ENCODE measurements at regions not wholly inside any gene's neighbourhood (a gene's known extent, or its start where the extent isn't known, plus 50 kb on each side); places are given as distances from the start of the nearest gene placed in this dataset.

- no peak for TF ChIP-seq PBX2 (CRISPR knock-in tag; IDR thresholded peaks at IDR 0.05; ENCODE audit: low read depth)
- no peak for TF ChIP-seq PBX2 (tag; conservative IDR thresholded peaks at IDR 0.05; ENCODE audit: low read depth)
- peak; percentile 69 for TF ChIP-seq CEBPG (CRISPR knock-in tag; IDR thresholded peaks at IDR 0.05)
- TF ChIP-seq CEBPG (tag; conservative IDR thresholded peaks at IDR 0.05 in 1 of 2, IDR thresholded peaks at IDR 0.05 in 1 of 2): peak; percentile 10 to 91; a peak in 2 of 4 replicates
- 0 out of 2 replicates have a peak, but pooled peaks have one; percentile 22 for TF ChIP-seq ZNF766 (CRISPR knock-in tag; conservative IDR thresholded peaks at IDR 0.05)
- no peak for TF ChIP-seq ATF2 (CRISPR knock-in tag; IDR thresholded peaks at IDR 0.05)
- no peak for TF ChIP-seq SAFB2 (IDR thresholded peaks at IDR 0.05; ENCODE audit: borderline replicate concordance, low read depth, low read length, severe bottlenecking)
- no peak for TF ChIP-seq PTRF (tag; IDR thresholded peaks at IDR 0.05)
- no peak for TF ChIP-seq SIN3A (IDR thresholded peaks at IDR 0.05; ENCODE audit: borderline replicate concordance in 2 of 2, control insufficient read depth in 1 of 2, low read depth in 2 of 2, low read length in 2 of 2)
- TF ChIP-seq ZNF280A (IDR thresholded peaks at IDR 0.05; ENCODE audit: low read depth, partially characterized antibody): no peak
- no peak for TF ChIP-seq E4F1 (CRISPR knock-in tag; IDR thresholded peaks at IDR 0.05; ENCODE audit: borderline replicate concordance)
- no peak for TF ChIP-seq DLX4 (CRISPR knock-in tag; IDR thresholded peaks at IDR 0.05)
- TF ChIP-seq ZNF717 (CRISPR knock-in tag; IDR thresholded peaks at IDR 0.05): no peak
- no peak for TF ChIP-seq ELK1 (CRISPR knock-in tag; IDR thresholded peaks at IDR 0.05)
- no peak for TF ChIP-seq E2F5 (CRISPR knock-in tag; IDR thresholded peaks at IDR 0.05)
Measured at GRCh38 chr3:151630938-151631441, 102.7 kb upstream of the AADACL2 start (continued).
